GM12892 (cell line): ENCODE measurements at regions not wholly inside any gene's neighbourhood (a gene's known extent, or its start where the extent isn't known, plus 50 kb on each side); places are given as distances from the start of the nearest gene placed in this dataset.

Experiments
- POLR2A ChIP-seq: IDR thresholded peaks from 2 replicates; pipeline ENCODE4 v1.6.1; 2011; ENCODE audit warnings: low read depth, low read length, control low read depth
- POLR2AphosphoS5 ChIP-seq: IDR thresholded peaks from 2 replicates; pipeline ENCODE4 v1.6.1; 2011; ENCODE audit warnings: low read depth, low read length, control low read depth
- TAF1 ChIP-seq: IDR thresholded peaks from 2 replicates; pipeline ENCODE4 v1.6.1; 2011; ENCODE audit warnings: low read depth, mild to moderate bottlenecking, control low read depth, low read length, borderline replicate concordance

- no peak for TF ChIP-seq TAF1
- no peak for TF ChIP-seq POLR2AphosphoS5
- TF ChIP-seq POLR2A: no peak
These were observed 93.5 kb upstream of the MLN start for GRCh38 chr6:33897189-33897780.
